ENCODE measurements at regions not wholly inside any gene's neighbourhood (a gene's known extent, or its start where the extent isn't known, plus 50 kb on each side); places are given as distances from the start of the nearest gene placed in this dataset.

DNA sequence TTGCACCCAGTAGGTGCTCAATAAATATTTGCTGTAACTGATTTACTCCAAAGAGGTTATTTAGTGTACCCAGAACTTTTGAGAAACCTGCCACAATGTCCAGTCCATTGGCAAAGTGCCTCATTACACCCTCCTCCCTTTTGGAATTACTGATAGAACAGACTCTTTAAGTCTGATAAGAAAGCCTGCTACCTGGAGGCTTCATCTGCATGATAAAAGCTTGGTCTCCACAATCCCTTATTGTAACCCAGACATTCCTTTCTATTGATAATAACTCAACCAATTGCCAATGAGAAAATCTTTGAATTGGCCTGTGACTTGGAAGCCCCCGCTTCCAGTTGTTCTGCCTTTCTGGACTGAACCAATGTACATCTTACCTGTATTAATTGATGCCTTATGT lies 127.0 kb upstream of the FOXN2 start:
- H3K27me3 ChIP-seq: no peaks in the 10 kb centered on the region
- H3K4me1 ChIP-seq: peaks cover 0 to 27% (median 0%) of the 10 kb centered on the region in 9 donors
- WGBS, 2 donors: 97 to 98% methylated on average over 1 of the region's 1 CpG
- no peaks in the 10 kb centered on the region for H3K9me3 ChIP-seq
- H3K4me3 ChIP-seq: no peak overlapping the region
- no peak for ATAC-seq
- TF ChIP-seq, protein P1, sequence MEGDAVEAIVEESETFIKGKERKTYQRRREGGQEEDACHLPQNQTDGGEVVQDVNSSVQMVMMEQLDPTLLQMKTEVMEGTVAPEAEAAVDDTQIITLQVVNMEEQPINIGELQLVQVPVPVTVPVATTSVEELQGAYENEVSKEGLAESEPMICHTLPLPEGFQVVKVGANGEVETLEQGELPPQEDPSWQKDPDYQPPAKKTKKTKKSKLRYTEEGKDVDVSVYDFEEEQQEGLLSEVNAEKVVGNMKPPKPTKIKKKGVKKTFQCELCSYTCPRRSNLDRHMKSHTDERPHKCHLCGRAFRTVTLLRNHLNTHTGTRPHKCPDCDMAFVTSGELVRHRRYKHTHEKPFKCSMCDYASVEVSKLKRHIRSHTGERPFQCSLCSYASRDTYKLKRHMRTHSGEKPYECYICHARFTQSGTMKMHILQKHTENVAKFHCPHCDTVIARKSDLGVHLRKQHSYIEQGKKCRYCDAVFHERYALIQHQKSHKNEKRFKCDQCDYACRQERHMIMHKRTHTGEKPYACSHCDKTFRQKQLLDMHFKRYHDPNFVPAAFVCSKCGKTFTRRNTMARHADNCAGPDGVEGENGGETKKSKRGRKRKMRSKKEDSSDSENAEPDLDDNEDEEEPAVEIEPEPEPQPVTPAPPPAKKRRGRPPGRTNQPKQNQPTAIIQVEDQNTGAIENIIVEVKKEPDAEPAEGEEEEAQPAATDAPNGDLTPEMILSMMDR (IDR thresholded peaks at IDR 0.05): no peak
- intact Hi-C loops (cut with DNase I): no loop called here
- H3K27ac ChIP-seq: no peak overlapping the region
- H3K36me3 ChIP-seq: no peaks in the 10 kb centered on the region
- DNase-seq: no peak

DNA sequence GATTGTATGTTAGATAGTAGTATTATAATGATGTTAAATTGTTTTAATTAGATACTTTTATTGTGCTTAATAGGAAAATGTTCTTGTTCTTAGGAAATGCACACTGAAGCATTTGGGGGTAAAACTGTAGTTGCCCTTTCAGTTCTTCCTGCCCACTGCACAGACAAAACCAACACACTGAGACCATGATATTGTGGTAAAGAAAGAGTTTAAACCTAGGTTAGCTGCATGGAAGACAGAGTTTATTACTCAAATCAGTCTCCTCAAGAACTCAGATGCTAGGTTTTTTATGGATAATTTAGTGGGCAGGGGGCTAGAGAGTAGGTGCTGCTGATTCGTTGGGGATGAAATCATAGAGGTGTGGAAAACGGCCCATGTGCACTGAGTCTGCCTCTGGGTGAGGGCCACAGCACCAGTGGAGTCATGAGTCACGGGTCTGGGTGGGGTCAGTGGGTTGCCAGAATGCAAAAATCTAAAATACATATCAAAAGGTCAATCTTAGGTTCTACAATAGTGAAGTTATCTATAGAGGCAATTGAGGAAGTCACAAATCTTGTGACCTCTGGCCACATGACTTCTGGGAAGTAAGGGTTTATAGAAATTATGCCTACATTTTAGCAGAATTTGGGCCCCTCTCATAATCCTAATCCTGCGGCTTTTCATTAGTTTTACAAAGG lies 124.8 kb upstream of the FOXN2 start:
- intact Hi-C loops (cut with DNase I): no loop called here
- Histone ChIP-seq H3K4me1 (peaks cover 0 to 27% (median 0%) of the 10 kb centered on the region in 9 donors), H3K27me3 (no peaks in the 10 kb centered on the region), H3K4me3 (no peak overlapping the region), H3K9me3 (no peaks in the 10 kb centered on the region), H3K36me3 (no peaks in the 10 kb centered on the region), H3K27ac (peak overlapping the region in 1 of 10 donors; percentile 67)
- TF ChIP-seq, protein P1 (IDR thresholded peaks at IDR 0.05): no peak
- DNase-seq: no peak
- ATAC-seq: peak in 4 of 8 donors; percentile 25 to 46 (median 40)
- WGBS, 2 donors: 84 to 90% methylated on average over 4 of the region's 4 CpGs

GRCh38 chr2:48190230-48190629 lies 124.3 kb upstream of the FOXN2 start:
- Histone ChIP-seq H3K4me1 (peaks cover 0 to 21% (median 0%) of the 10 kb centered on the region in 9 donors), H3K9me3 (no peaks in the 10 kb centered on the region), H3K36me3 (no peaks in the 10 kb centered on the region), H3K4me3 (no peak overlapping the region), H3K27ac (peak overlapping the region in 1 of 10 donors; percentile 67), H3K27me3 (no peaks in the 10 kb centered on the region)
- no peak for DNase-seq
- 97 to 99% methylated on average over 2 of the region's 2 CpGs for WGBS, 2 donors
- TF ChIP-seq, protein P1 (IDR thresholded peaks at IDR 0.05): no peak
- no peak for ATAC-seq
- intact Hi-C loops (cut with DNase I): no loop called here

DNA sequence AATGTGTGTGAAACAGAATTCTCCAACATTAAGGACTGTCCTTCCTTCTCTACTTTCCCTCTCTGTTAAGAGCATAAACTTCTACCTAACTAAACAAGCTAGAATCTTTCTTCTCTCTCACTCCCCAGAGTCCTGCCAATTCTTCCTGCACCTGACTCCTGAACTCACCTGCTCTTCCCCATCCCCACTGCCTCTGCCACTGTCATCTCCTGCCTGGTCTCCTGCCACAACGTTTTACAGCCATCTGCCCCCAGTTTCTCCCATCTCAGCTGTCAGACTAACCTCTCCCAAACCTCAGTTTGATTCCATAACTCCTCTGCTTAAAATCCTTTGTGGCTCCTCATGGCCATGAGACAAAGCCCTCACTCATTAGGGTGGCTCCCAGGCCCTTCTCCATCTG lies 119.8 kb upstream of the FOXN2 start:
- TF ChIP-seq, protein P1 (IDR thresholded peaks at IDR 0.05): no peak
- intact Hi-C loops (cut with DNase I): no loop called here

More for the DNA sequence above, 119.8 kb upstream of the FOXN2 start:
- H3K27me3 ChIP-seq: no peaks in the 10 kb centered on the region
- H3K4me1 ChIP-seq: peaks cover 0 to 41% (median 0%) of the 10 kb centered on the region in 9 donors
- DNase-seq: no peak
- 57 to 60% methylated on average over 1 of the region's 1 CpG for WGBS, 2 donors
- H3K36me3 ChIP-seq: no peaks in the 10 kb centered on the region
- no peak for ATAC-seq
- H3K27ac ChIP-seq: no peak overlapping the region
- H3K4me3 ChIP-seq: no peak overlapping the region
- no peaks in the 10 kb centered on the region for H3K9me3 ChIP-seq

All from heart right ventricle (tissue), 16 donors.